Stomach (tissue), 4 donors: ENCODE measurements at regions not wholly inside any gene's neighbourhood (a gene's known extent, or its start where the extent isn't known, plus 50 kb on each side); places are given as distances from the start of the nearest gene placed in this dataset.

ENCODE experiments used
- CTCF ChIP-seq, 7 experiments: fragments of 450-650 bp in 4 of 7; fragments of 200-600 bp in 3 of 7; sonication (generic) in 3 of 7; IDR thresholded peaks; one replicate each; pipeline ENCODE4 v1.5.1; 2016 to 2019; ENCODE audit warnings: antibody characterized with exemption in 7 of 7, control low read depth in 2 of 7, mild to moderate bottlenecking in 1 of 7
- EP300 ChIP-seq: sonication (generic); formaldehyde crosslinking; IDR thresholded peaks from one replicate; pipeline ENCODE4 v1.6.1; 2017; ENCODE audit warnings: antibody characterized with exemption
- POLR2A ChIP-seq, 4 donors: fragments of 450-650 bp; IDR thresholded peaks; one replicate each; pipeline ENCODE4 v1.6.1; 2016; ENCODE audit warnings: antibody characterized with exemption in 4 of 4, control low read depth in 2 of 4, mild to moderate bottlenecking in 1 of 4, moderate library complexity in 1 of 4
- POLR2AphosphoS5 ChIP-seq, 3 donors: sonication (generic); formaldehyde crosslinking; IDR thresholded peaks; one replicate each; pipeline ENCODE4 v1.6.1; 2016; ENCODE audit warnings: antibody characterized with exemption in 3 of 3

GRCh38 chr9:115627511-115627910, 509.6 kb upstream of the TNC start:
- TF ChIP-seq CTCF (IDR thresholded peaks at IDR 0.05) (no peak), POLR2A (IDR thresholded peaks at IDR 0.05) (no peak), EP300 (no peak), POLR2AphosphoS5 (IDR thresholded peaks at IDR 0.05) (no peak)
